ENCODE measurements at regions not wholly inside any gene's neighbourhood (a gene's known extent, or its start where the extent isn't known, plus 50 kb on each side); places are given as distances from the start of the nearest gene placed in this dataset.
"Not testable (repeated sequence)": the region's sequence is repeated elsewhere in the genome, so short reads cannot be mapped to it uniquely, and the experiment has no call there.

DNA sequence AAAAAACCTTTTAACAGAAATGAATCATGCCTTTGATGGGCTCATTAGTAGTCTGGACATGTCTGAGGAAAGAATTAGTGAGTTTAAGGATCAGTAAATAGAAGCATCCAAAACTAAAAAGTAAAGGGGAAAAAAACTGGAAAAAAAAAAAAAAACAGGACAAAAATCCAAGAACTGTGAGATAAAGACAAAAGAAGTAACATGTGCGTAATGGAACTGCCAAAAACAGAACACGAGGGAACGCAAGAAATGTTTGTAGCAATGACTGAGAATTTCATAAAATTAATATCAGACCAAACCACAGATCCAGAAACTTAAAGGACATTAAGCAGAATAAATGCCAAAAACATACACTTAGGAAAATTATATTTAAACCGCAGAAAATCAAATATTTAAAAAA, 77.4 kb downstream of the MS4A13 start:
- DNase-seq (ENCODE audit: low read depth): no peak
- H3K4me3 ChIP-seq (ENCODE audit: low read depth, low read length): no peak overlapping the region
- TF ChIP-seq, protein P1, sequence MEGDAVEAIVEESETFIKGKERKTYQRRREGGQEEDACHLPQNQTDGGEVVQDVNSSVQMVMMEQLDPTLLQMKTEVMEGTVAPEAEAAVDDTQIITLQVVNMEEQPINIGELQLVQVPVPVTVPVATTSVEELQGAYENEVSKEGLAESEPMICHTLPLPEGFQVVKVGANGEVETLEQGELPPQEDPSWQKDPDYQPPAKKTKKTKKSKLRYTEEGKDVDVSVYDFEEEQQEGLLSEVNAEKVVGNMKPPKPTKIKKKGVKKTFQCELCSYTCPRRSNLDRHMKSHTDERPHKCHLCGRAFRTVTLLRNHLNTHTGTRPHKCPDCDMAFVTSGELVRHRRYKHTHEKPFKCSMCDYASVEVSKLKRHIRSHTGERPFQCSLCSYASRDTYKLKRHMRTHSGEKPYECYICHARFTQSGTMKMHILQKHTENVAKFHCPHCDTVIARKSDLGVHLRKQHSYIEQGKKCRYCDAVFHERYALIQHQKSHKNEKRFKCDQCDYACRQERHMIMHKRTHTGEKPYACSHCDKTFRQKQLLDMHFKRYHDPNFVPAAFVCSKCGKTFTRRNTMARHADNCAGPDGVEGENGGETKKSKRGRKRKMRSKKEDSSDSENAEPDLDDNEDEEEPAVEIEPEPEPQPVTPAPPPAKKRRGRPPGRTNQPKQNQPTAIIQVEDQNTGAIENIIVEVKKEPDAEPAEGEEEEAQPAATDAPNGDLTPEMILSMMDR (IDR thresholded peaks at IDR 0.05; ENCODE audit: control insufficient read depth, extremely low read depth, insufficient read depth): no peak

- no peak overlapping the region for H3K4me3 ChIP-seq (ENCODE audit: low read depth, low read length)
- no peak for DNase-seq (ENCODE audit: low read depth)
- TF ChIP-seq, protein P1 (IDR thresholded peaks at IDR 0.05; ENCODE audit: control insufficient read depth, extremely low read depth, insufficient read depth): no peak
These were observed 79.9 kb downstream of the MS4A13 start for GRCh38 chr11:60594998-60595642.

DNA sequence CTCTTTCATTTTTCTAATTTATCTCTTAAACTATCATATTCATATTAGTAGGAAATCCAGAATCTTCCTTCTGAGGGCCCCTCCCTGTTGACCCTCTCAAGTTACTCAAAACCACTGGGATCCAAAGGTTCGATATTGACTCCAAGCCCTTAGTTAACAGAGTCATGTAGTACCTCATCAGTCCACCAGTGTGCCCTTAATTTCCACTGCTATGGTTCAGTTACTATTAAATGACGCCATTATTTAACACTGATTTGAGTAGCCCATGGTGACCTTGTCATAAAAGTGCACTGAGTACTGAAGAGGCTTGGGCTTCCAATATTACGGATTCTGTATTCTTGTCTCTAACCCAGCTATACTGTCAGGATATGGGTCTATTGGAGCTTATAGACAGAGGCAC, 91.9 kb upstream of the MS4A8 start:
- TF ChIP-seq, protein P1 (IDR thresholded peaks at IDR 0.05; ENCODE audit: control insufficient read depth, extremely low read depth, insufficient read depth): no peak
- no peak for DNase-seq (ENCODE audit: low read depth)
- no peak overlapping the region for H3K4me3 ChIP-seq (ENCODE audit: low read depth, low read length)

GRCh38 chr11:60609632-60610031, 89.8 kb upstream of the MS4A8 start:
- TF ChIP-seq, protein P1 (IDR thresholded peaks at IDR 0.05; ENCODE audit: control insufficient read depth, extremely low read depth, insufficient read depth): no peak
- no peak overlapping the region for H3K4me3 ChIP-seq (ENCODE audit: low read depth, low read length)
- DNase-seq (ENCODE audit: low read depth): no peak

DNA sequence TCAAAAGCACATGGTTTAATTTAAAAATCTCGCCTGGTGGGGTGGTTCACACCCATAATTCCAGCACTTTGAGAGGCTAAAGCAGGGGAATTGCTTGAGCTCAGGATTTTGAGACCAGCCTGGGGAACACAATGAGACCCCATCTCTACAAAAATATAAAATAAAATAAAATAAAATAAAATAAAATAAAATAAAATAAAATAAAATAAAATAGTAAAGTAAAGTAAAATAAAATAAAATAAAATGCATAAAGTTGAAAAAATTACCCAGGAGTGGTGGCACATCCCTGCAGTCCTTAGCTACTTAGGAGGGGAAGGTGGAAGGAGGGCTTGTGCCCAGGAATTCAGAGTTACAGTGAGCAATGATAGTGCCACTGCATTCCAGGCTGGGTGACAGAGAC, 88.7 kb upstream of the MS4A8 start:
- DNase-seq (ENCODE audit: low read depth): no peak
- H3K4me3 ChIP-seq (ENCODE audit: low read depth, low read length): no peak overlapping the region
- TF ChIP-seq, protein P1 (IDR thresholded peaks at IDR 0.05; ENCODE audit: control insufficient read depth, extremely low read depth, insufficient read depth): no peak

DNA sequence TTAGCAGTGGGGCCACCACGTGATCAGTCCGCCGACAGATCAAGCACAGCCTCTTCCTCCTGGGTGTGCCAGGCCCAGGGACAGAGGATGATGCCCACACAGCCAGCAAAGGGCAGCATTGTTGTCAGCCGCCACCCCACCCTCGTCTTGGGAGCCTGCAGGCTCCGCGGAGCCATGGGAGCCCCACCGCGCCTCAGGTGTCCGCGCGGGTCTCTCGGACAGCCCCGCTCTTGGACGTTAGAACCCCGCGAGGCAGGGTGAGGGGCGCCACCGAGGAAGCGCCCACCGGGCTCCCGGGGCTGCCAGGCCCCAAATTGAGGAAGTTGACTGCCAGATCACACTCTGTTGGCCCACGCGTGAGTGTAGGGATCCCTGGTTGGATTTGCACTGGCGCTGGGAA, 83.9 kb upstream of the MS4A8 start:
- no peak overlapping the region for H3K4me3 ChIP-seq (ENCODE audit: low read depth, low read length)
- TF ChIP-seq, protein P1 (IDR thresholded peaks at IDR 0.05; ENCODE audit: control insufficient read depth, extremely low read depth, insufficient read depth): no peak
- no peak for DNase-seq (ENCODE audit: low read depth)

GRCh38 chr11:60621940-60622339, 77.5 kb upstream of the MS4A8 start:
- DNase-seq (ENCODE audit: low read depth); H3K4me3 ChIP-seq (ENCODE audit: low read depth, low read length): not testable (repeated sequence)

DNA sequence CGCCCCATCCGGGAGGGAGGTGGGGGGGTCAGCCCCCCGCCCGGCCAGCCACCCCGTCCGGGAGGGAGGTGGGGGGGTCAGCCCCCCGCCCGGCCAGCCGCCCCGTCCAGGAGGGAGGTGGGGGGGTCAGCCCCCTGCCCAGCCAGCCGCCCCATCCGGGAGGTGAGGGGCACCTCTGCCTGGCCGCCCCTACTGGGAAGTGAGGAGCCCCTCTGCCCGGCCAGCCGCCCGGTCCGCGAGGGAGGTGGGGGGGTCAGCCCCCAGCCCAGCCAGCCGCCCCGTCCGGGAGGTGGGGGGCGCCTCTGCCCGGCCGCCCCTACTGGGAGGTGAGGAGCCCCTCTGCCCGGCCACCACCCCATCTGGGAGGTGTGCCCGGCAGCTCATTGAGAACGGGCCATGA, 76.6 kb upstream of the MS4A8 start:
- H3K4me3 ChIP-seq (ENCODE audit: low read depth, low read length); DNase-seq (ENCODE audit: low read depth): not testable (repeated sequence)

All from LNCaP clone FGC (cell line).